Left lung (tissue), 4 donors: ENCODE measurements at regions not wholly inside any gene's neighbourhood (a gene's known extent, or its start where the extent isn't known, plus 50 kb on each side); places are given as distances from the start of the nearest gene placed in this dataset.

Experiments
- ATAC-seq: fragments of 200-7000 bp; cut with Tn5 transposase; one replicate; pipeline ENCODE4 v1.9.1; 2020; ENCODE audit warnings: moderate library complexity
- DNase-seq, 4 donors: peaks; one replicate each; pipeline ENCODE4 v3.0.0-alpha.2; 2013 to 2020
- H3K27ac ChIP-seq, 2 donors: fragments of 200-600 bp; sonication (generic) in 1 of 2; one replicate each; pipeline versions ENCODE4 v1.5.0 to v1.8.0; 2020 to 2021
- H3K27me3 ChIP-seq, 2 donors: fragments of 200-600 bp; sonication (generic) in 1 of 2; one replicate each; pipeline versions ENCODE4 v1.5.0 to v1.8.0; 2020 to 2021
- H3K36me3 ChIP-seq, 2 donors: fragments of 200-600 bp; sonication (generic) in 1 of 2; one replicate each; pipeline versions ENCODE4 v1.5.0 to v1.8.0; 2020 to 2021
- H3K4me1 ChIP-seq, 2 donors: fragments of 200-600 bp; one replicate each; pipeline ENCODE4 v1.8.0; 2021
- H3K4me3 ChIP-seq, 2 donors: fragments of 200-600 bp; sonication (generic) in 1 of 2; one replicate each; pipeline versions ENCODE4 v1.5.0 to v1.8.0; 2020 to 2021; ENCODE audit warnings: mild to moderate bottlenecking in 1 of 2
- H3K9me3 ChIP-seq, 2 donors: fragments of 200-600 bp; sonication (generic) in 1 of 2; one replicate each; pipeline versions ENCODE4 v1.5.0 to v1.8.0; 2020 to 2021
- intact Hi-C, 2 donors: fragments of 100-400 bp; cut with DNase I; formaldehyde crosslinking; loops; one replicate each; pipeline versions ENCODE4 v1.11.2 to v1.14.2; 2022
- TF ChIP-seq, protein P1 (sequence below), 2 donors: fragments of 200-600 bp; sonication (generic) in 1 of 2; IDR thresholded peaks; one replicate each; pipeline versions ENCODE4 v1.5.0 to v1.8.0; 2021; ENCODE audit warnings: antibody characterized with exemption in 2 of 2
- donor health status: DM: no; HTN: yes; CAD: no.
- donor health status: DM: no; HTN: no; CAD: no.

- DNase-seq (no peak), ATAC-seq (no peak)
- Histone ChIP-seq H3K36me3 (no peaks in the 10 kb centered on the region), H3K4me1 (no peaks in the 10 kb centered on the region), H3K27ac (no peak overlapping the region), H3K4me3 (no peak overlapping the region), H3K27me3 (no peaks in the 10 kb centered on the region), H3K9me3 (no peaks in the 10 kb centered on the region)
- TF ChIP-seq, protein P1, sequence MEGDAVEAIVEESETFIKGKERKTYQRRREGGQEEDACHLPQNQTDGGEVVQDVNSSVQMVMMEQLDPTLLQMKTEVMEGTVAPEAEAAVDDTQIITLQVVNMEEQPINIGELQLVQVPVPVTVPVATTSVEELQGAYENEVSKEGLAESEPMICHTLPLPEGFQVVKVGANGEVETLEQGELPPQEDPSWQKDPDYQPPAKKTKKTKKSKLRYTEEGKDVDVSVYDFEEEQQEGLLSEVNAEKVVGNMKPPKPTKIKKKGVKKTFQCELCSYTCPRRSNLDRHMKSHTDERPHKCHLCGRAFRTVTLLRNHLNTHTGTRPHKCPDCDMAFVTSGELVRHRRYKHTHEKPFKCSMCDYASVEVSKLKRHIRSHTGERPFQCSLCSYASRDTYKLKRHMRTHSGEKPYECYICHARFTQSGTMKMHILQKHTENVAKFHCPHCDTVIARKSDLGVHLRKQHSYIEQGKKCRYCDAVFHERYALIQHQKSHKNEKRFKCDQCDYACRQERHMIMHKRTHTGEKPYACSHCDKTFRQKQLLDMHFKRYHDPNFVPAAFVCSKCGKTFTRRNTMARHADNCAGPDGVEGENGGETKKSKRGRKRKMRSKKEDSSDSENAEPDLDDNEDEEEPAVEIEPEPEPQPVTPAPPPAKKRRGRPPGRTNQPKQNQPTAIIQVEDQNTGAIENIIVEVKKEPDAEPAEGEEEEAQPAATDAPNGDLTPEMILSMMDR (IDR thresholded peaks at IDR 0.05), result no peak
- intact Hi-C loops, result no loop called here
Measured at GRCh38 chr5:135649435-135649834, 70.6 kb upstream of the CXCL14 start.

- peak in 1 of 4 donors; percentile 58 for DNase-seq
- H3K36me3 ChIP-seq, result no peaks in the 10 kb centered on the region
- ATAC-seq, result peak; percentile 67
- H3K4me1 ChIP-seq, result no peaks in the 10 kb centered on the region
- H3K27ac ChIP-seq, result no peak overlapping the region
- no peaks in the 10 kb centered on the region for H3K27me3 ChIP-seq
- no peak overlapping the region for H3K4me3 ChIP-seq
- TF ChIP-seq, protein P1 (IDR thresholded peaks at IDR 0.05), result no peak
- intact Hi-C loops, result no loop called here
- H3K9me3 ChIP-seq, result no peaks in the 10 kb centered on the region
Measured at GRCh38 chr5:135648116-135648515, 69.3 kb upstream of the CXCL14 start.

- no peaks in the 10 kb centered on the region for H3K4me1 ChIP-seq
- no peak for ATAC-seq
- intact Hi-C loops, result no loop called here
- H3K36me3 ChIP-seq, result no peaks in the 10 kb centered on the region
- no peak overlapping the region for H3K4me3 ChIP-seq
- H3K27ac ChIP-seq, result no peak overlapping the region
- TF ChIP-seq, protein P1 (IDR thresholded peaks at IDR 0.05), result no peak
- peak in 1 of 4 donors; percentile 62 for DNase-seq
- no peaks in the 10 kb centered on the region for H3K9me3 ChIP-seq
- no peaks in the 10 kb centered on the region for H3K27me3 ChIP-seq
Measured at GRCh38 chr5:135645336-135646180, 66.8 kb upstream of the CXCL14 start.

DNA sequence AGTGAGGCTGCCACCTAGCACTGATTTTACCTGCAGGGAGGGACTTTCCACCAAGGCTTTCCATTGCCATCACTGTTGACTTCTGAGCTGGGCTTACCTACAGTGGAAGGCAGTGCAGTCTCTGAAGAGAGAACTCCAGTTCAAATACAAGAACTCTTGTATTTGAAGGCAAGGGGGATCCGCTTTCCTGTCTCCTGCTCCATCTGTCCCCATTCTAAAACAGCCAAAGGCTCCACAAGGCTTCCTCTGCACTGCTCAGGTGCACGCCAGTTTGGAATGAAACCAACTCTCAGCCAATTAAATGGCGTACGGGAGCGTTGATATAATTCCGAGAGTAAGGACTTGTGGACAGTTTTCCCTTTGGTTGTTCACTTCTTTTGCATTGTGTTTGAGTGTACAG lies 66.0 kb upstream of the CXCL14 start:
- H3K9me3 ChIP-seq, result no peaks in the 10 kb centered on the region
- H3K4me3 ChIP-seq, result no peak overlapping the region
- H3K36me3 ChIP-seq, result no peaks in the 10 kb centered on the region
- TF ChIP-seq, protein P1 (IDR thresholded peaks at IDR 0.05), result no peak
- no peaks in the 10 kb centered on the region for H3K27me3 ChIP-seq
- H3K4me1 ChIP-seq, result no peaks in the 10 kb centered on the region
- no peak for ATAC-seq
- no peak for DNase-seq
- H3K27ac ChIP-seq, result no peak overlapping the region
- intact Hi-C loops, result no loop called here

- Histone ChIP-seq H3K4me3 (no peak overlapping the region), H3K36me3 (no peaks in the 10 kb centered on the region), H3K27me3 (no peaks in the 10 kb centered on the region), H3K27ac (no peak overlapping the region), H3K9me3 (no peaks in the 10 kb centered on the region), H3K4me1 (no peaks in the 10 kb centered on the region)
- intact Hi-C loops, result no loop called here
- DNase-seq, result no peak
- TF ChIP-seq, protein P1 (IDR thresholded peaks at IDR 0.05), result no peak
- ATAC-seq, result no peak
Measured at GRCh38 chr5:135643881-135644766, 65.3 kb upstream of the CXCL14 start.
